Endothelial cell (in vitro differentiated cells): ENCODE measurements at regions not wholly inside any gene's neighbourhood (a gene's known extent, or its start where the extent isn't known, plus 50 kb on each side); places are given as distances from the start of the nearest gene placed in this dataset.

Experiments
- DNase-seq: peaks from one replicate; pipeline ENCODE4 v3.0.0; 2021; ENCODE audit warnings: low spot score
- H3K27ac Mint-ChIP-seq: one replicate; pipeline ENCODE4 v1.8.0; 2021; ENCODE audit warnings: mixed read lengths, inconsistent platforms; ENCODE audit not compliant: unreplicated experiment
- H3K27me3 Mint-ChIP-seq: one replicate; pipeline ENCODE4 v1.8.0; 2021; ENCODE audit warnings: mild to moderate bottlenecking, moderate library complexity, mixed read lengths, inconsistent platforms; ENCODE audit not compliant: unreplicated experiment
- H3K36me3 Mint-ChIP-seq: one replicate; pipeline ENCODE4 v1.8.0; 2021; ENCODE audit warnings: mild to moderate bottlenecking, low read depth, mixed read lengths, inconsistent platforms; ENCODE audit not compliant: unreplicated experiment
- H3K4me1 Mint-ChIP-seq: one replicate; pipeline ENCODE4 v1.8.0; 2021; ENCODE audit warnings: mild to moderate bottlenecking, mixed read lengths, inconsistent platforms; ENCODE audit not compliant: unreplicated experiment
- H3K4me3 Mint-ChIP-seq: one replicate; pipeline ENCODE4 v1.8.0; 2021; ENCODE audit warnings: mild to moderate bottlenecking, mixed read lengths, inconsistent platforms; ENCODE audit not compliant: unreplicated experiment
- H3K9me3 Mint-ChIP-seq: one replicate; pipeline ENCODE4 v1.8.0; 2021; ENCODE audit warnings: mixed read lengths, inconsistent platforms; ENCODE audit not compliant: unreplicated experiment
- TF ChIP-seq, protein P1 (sequence below): fragments of 200-600 bp; sonication (generic); IDR thresholded peaks from one replicate; pipeline ENCODE4 v1.5.0; 2021; ENCODE audit warnings: antibody characterized with exemption; ENCODE audit not compliant: unreplicated experiment

DNA sequence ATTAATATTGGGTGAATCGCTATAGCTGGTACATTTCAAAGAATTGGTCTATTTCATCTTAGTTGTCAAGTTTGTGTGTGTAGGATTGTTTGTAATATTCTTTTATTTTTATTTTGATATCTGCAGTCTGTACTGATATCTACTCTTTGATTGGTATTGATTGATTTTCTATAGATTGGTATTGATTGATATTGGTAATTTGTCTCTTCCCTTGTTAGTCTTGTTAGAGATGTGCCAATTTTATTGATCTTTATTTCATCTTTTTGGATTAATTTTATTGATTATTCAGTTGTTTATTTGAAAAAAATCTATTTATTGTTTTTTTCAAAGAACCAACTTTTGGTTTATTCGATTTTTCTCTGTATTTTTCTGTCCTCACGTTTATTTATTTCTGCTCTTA is 61.4 kb downstream of the TM2D3 start:
- Mint-ChIP-seq H3K4me1 (no peaks in the 10 kb centered on the region), H3K9me3 (no peaks in the 10 kb centered on the region), H3K27ac (no peak overlapping the region), H3K27me3 (no peaks in the 10 kb centered on the region), H3K36me3 (no peaks in the 10 kb centered on the region), H3K4me3 (no peak overlapping the region)
- TF ChIP-seq, protein P1, sequence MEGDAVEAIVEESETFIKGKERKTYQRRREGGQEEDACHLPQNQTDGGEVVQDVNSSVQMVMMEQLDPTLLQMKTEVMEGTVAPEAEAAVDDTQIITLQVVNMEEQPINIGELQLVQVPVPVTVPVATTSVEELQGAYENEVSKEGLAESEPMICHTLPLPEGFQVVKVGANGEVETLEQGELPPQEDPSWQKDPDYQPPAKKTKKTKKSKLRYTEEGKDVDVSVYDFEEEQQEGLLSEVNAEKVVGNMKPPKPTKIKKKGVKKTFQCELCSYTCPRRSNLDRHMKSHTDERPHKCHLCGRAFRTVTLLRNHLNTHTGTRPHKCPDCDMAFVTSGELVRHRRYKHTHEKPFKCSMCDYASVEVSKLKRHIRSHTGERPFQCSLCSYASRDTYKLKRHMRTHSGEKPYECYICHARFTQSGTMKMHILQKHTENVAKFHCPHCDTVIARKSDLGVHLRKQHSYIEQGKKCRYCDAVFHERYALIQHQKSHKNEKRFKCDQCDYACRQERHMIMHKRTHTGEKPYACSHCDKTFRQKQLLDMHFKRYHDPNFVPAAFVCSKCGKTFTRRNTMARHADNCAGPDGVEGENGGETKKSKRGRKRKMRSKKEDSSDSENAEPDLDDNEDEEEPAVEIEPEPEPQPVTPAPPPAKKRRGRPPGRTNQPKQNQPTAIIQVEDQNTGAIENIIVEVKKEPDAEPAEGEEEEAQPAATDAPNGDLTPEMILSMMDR: no peak
- DNase-seq: no peak

DNA sequence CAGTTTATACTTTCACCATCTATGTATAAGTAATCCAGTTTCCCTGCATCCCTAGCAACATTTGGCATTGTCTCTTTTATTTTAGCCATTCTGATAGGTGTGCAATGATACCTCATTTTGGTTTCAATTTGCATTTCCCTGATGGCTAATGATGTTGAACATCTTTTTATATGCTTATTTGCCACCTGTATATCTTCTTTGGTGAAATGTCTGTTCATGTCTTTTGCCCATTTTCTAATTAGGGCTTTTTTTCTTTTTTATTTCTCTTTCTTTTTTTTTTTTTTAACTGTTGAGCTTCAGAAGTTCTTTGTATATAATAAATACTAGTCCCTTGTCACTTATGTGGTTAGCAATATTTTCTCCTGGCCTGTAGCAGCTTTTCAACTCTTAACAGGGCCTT is 68.9 kb downstream of the TM2D3 start:
- DNase-seq: no peak
- TF ChIP-seq, protein P1: no peak
- H3K27ac Mint-ChIP-seq: no peak overlapping the region
- peaks cover 13% of the 10 kb centered on the region for H3K4me1 Mint-ChIP-seq
- peaks cover under 1% of the 10 kb centered on the region for H3K27me3 Mint-ChIP-seq
- H3K4me3 Mint-ChIP-seq: no peak overlapping the region
- H3K36me3 Mint-ChIP-seq: no peaks in the 10 kb centered on the region
- H3K9me3 Mint-ChIP-seq: no peaks in the 10 kb centered on the region

DNA sequence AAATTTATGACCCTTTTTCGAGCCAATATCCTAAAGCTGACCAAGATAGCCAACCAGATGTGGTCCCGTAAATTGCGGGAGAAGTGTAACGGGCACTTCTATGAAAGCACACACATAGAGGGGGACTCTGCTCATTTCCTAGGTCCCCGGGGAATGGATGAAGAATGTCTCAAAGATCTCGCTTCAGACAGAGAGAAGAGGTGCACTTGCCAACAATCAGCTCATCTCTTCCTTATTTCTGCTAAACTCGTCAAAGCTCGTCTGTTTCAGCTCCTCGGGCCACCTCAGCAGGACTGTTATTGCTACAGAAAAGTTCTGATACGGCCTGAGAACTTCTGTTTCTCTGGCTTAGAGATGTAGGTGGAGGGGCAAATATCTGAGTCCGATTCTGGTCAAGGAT is 71.8 kb downstream of the TM2D3 start:
- no peak overlapping the region for H3K27ac Mint-ChIP-seq
- TF ChIP-seq, protein P1: no peak
- DNase-seq: no peak
- peaks cover 5% of the 10 kb centered on the region for H3K27me3 Mint-ChIP-seq
- peaks cover 13% of the 10 kb centered on the region for H3K4me1 Mint-ChIP-seq
- H3K4me3 Mint-ChIP-seq: no peak overlapping the region
- peaks cover 4% of the 10 kb centered on the region for H3K36me3 Mint-ChIP-seq
- H3K9me3 Mint-ChIP-seq: no peaks in the 10 kb centered on the region

DNA sequence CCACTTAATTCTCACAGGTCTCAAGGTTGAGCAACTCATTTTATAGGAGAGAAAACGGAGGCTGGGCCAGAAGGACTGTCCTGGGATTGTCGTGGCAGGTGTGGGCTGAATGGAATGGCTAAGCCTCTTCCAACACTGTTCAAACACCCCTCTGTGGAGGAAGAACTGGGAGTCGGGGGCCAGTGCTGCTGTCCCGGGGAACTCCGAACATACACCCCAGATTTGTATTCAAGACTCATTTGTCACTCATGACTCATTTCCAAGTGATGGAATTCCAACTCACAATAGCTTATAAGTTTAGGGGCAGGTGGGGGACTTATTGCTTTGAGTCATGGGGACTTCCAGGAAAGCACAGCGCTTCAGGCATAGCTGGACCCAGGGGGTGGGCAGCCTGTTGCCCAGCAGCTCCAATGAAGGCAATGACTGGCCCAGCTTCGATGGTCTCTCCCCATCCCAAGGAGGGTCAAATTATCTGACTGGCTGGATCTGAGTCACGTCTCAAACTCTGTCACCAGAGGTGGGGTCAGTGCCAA is 72.5 kb downstream of the TM2D3 start:
- H3K27ac Mint-ChIP-seq: no peak overlapping the region
- peaks cover 4% of the 10 kb centered on the region for H3K36me3 Mint-ChIP-seq
- H3K4me1 Mint-ChIP-seq: peaks cover 13% of the 10 kb centered on the region
- H3K9me3 Mint-ChIP-seq: no peaks in the 10 kb centered on the region
- H3K4me3 Mint-ChIP-seq: no peak overlapping the region
- peaks cover 5% of the 10 kb centered on the region for H3K27me3 Mint-ChIP-seq
- TF ChIP-seq, protein P1: no peak
- DNase-seq: no peak

DNA sequence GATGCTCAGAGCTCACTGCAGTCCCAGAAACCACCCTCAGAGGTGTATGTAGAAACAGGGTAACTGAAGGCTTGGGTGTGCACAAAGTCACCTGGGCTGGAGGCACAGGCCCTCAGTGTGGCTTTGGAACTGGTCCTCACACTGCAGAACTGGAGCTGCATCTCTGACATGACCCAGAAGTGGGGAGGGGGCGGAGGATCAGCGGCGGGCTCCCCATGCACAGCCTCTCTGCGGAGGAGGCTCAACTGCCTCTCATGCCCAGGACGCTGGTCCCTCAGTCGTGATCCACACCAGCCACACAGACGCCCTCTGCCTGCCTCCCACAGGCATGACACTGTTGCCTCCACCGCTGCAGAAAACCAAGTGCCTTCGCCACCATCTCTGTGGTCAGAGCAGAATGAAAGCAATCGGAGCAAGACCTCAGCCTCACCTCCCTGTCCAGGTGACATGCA is 73.7 kb downstream of the TM2D3 start:
- no peak overlapping the region for H3K4me3 Mint-ChIP-seq
- H3K9me3 Mint-ChIP-seq: no peaks in the 10 kb centered on the region
- TF ChIP-seq, protein P1: no peak
- peaks cover 5% of the 10 kb centered on the region for H3K27me3 Mint-ChIP-seq
- H3K4me1 Mint-ChIP-seq: peaks cover 13% of the 10 kb centered on the region
- peaks cover 4% of the 10 kb centered on the region for H3K36me3 Mint-ChIP-seq
- DNase-seq: peak; percentile 30
- H3K27ac Mint-ChIP-seq: no peak overlapping the region
